GM12892 (cell line): ENCODE measurements at regions not wholly inside any gene's neighbourhood (a gene's known extent, or its start where the extent isn't known, plus 50 kb on each side); places are given as distances from the start of the nearest gene placed in this dataset.

Experiments used
- POLR2A ChIP-seq: IDR thresholded peaks from 2 replicates; pipeline ENCODE4 v1.6.1; 2011; ENCODE audit warnings: low read depth, low read length, control low read depth
- POLR2AphosphoS5 ChIP-seq: IDR thresholded peaks from 2 replicates; pipeline ENCODE4 v1.6.1; 2011; ENCODE audit warnings: low read depth, low read length, control low read depth
- TAF1 ChIP-seq: IDR thresholded peaks from 2 replicates; pipeline ENCODE4 v1.6.1; 2011; ENCODE audit warnings: low read depth, mild to moderate bottlenecking, control low read depth, low read length, borderline replicate concordance

GRCh38 chr1:38183096-38183495, 136.5 kb upstream of the POU3F1 start:
- TF ChIP-seq TAF1, result no peak
- no peak for TF ChIP-seq POLR2A
- TF ChIP-seq POLR2AphosphoS5, result no peak
